IMR-90 (cell line): ENCODE measurements at regions not wholly inside any gene's neighbourhood (a gene's known extent, or its start where the extent isn't known, plus 50 kb on each side); places are given as distances from the start of the nearest gene placed in this dataset.

Experiments
- ATAC-seq: fragments of 200-7000 bp; cut with Tn5 transposase; 2 replicates; pipeline ENCODE4 v1.9.1; 2020; ENCODE audit warnings: low read depth, mild to moderate bottlenecking, moderate library complexity
- BruUV-seq: library from RNA; stranded (reverse); fragments of 400-500 nt; replicated peaks from 2 replicates; lab custom pipeline; 2021; lab: Mats Ljungman, UMichigan
- CTCF ChIA-PET: fragments of 300-600 bp; formaldehyde crosslinking; extraction: SDS; loops from one replicate; lab custom pipeline; 2021; ENCODE audit warnings: antibody characterized with exemption; lab: Yijun Ruan, JAX
- POLR2A ChIA-PET: fragments of 300-600 bp; sonication (Branson Sonifier 250); formaldehyde crosslinking; loops from one replicate; lab custom pipeline; 2022; ENCODE audit warnings: antibody characterized with exemption; ENCODE audit not compliant: unreplicated experiment; lab: Charles Lee
- DNase-seq: peaks from one replicate; pipeline ENCODE4 v3.0.0; 2013
- H2AFZ ChIP-seq: replicated peaks from 2 replicates; pipeline ENCODE3; 2013; ENCODE audit warnings: low read length, mild to moderate bottlenecking; ENCODE audit not compliant: poor library complexity
- H2AK5ac ChIP-seq: 2 replicates; pipeline ENCODE4 v1.6.1; 2013; ENCODE audit warnings: low read depth, low read length, inconsistent platforms
- H2AK9ac ChIP-seq: replicated peaks from 2 replicates; pipeline ENCODE3; 2013; ENCODE audit warnings: mild to moderate bottlenecking, low read depth, low read length, moderate library complexity; ENCODE audit not compliant: poor library complexity
- H2BK120ac ChIP-seq: 2 replicates; pipeline ENCODE4 v1.6.1; 2013; ENCODE audit warnings: low read depth, low read length, inconsistent platforms
- H2BK15ac ChIP-seq: 3 replicates; pipeline ENCODE4 v1.6.1; 2013; ENCODE audit warnings: low read depth, low read length, inconsistent platforms
- H2BK20ac ChIP-seq: 2 replicates; pipeline ENCODE4 v1.6.1; 2013; ENCODE audit warnings: low read depth, mild to moderate bottlenecking, inconsistent platforms, low read length, moderate library complexity
- H2BK5ac ChIP-seq: 2 replicates; pipeline ENCODE4 v1.6.1; 2013; ENCODE audit warnings: mild to moderate bottlenecking, low read depth, low read length, inconsistent platforms; ENCODE audit not compliant: poor library complexity, severe bottlenecking
- H3K14ac ChIP-seq: replicated peaks from 2 replicates; pipeline ENCODE4 v1.6.1; 2013; ENCODE audit warnings: low read depth, low read length, inconsistent platforms
- H3K18ac ChIP-seq: 2 replicates; pipeline ENCODE4 v1.6.1; 2013; ENCODE audit warnings: low read depth, low read length, control low read depth
- H3K23ac ChIP-seq: 2 replicates; pipeline ENCODE4 v1.6.1; 2013; ENCODE audit warnings: low read depth, low read length, inconsistent platforms
- H3K27ac ChIP-seq: 2 replicates; pipeline ENCODE4 v1.5.1; 2013; ENCODE audit warnings: mild to moderate bottlenecking, control low read depth, low read length; ENCODE audit not compliant: insufficient read depth
- H3K27me3 ChIP-seq: 2 replicates; pipeline ENCODE4 v1.6.1; 2013; ENCODE audit warnings: low read length; ENCODE audit not compliant: control insufficient read depth, insufficient read depth
- H3K36me3 ChIP-seq: 2 replicates; pipeline ENCODE4 v1.6.1; 2013; ENCODE audit warnings: low read length, mixed read lengths; ENCODE audit not compliant: control insufficient read depth, insufficient read depth
- H3K4ac ChIP-seq: 2 replicates; pipeline ENCODE4 v1.6.1; 2013; ENCODE audit warnings: low read depth, low read length, inconsistent platforms
- H3K4me1 ChIP-seq: 2 replicates; pipeline ENCODE4 v1.6.1; 2013; ENCODE audit warnings: low read length, mixed read lengths; ENCODE audit not compliant: control insufficient read depth, insufficient read depth
- H3K4me2 ChIP-seq: 2 replicates; pipeline ENCODE4 v1.6.1; 2013; ENCODE audit warnings: low read depth, mild to moderate bottlenecking, control low read depth, low read length, moderate library complexity
- H3K4me3 ChIP-seq: 2 replicates; pipeline ENCODE4 v1.5.1; 2013; ENCODE audit warnings: low read depth, mild to moderate bottlenecking, control low read depth, low read length, moderate library complexity; ENCODE audit not compliant: insufficient read depth
- H3K56ac ChIP-seq: 2 replicates; pipeline ENCODE4 v1.6.1; 2013; ENCODE audit warnings: low read length, inconsistent platforms; ENCODE audit not compliant: insufficient read depth; ENCODE audit errors: extremely low read depth
- H3K79me1 ChIP-seq, 2 experiments: 2 replicates each; pipeline ENCODE4 v1.6.1; 2013; ENCODE audit warnings: low read length in 2 of 2, inconsistent platforms in 1 of 2, low read depth in 1 of 2
- H3K9ac ChIP-seq: 2 replicates; pipeline ENCODE4 v1.6.1; 2013; ENCODE audit warnings: low read depth, low read length, control low read depth
- H3K9me1 ChIP-seq: 2 replicates; pipeline ENCODE4 v1.6.1; 2013; ENCODE audit warnings: low read length, inconsistent platforms; ENCODE audit not compliant: insufficient read depth
- H3K9me3 ChIP-seq: 2 replicates; pipeline ENCODE4 v1.6.1; 2013; ENCODE audit warnings: low read length; ENCODE audit not compliant: control insufficient read depth, insufficient read depth
- H4K20me1 ChIP-seq: 2 replicates; pipeline ENCODE4 v1.6.1; 2013; ENCODE audit warnings: low read length, inconsistent platforms; ENCODE audit not compliant: insufficient read depth
- H4K5ac ChIP-seq: 2 replicates; pipeline ENCODE4 v1.6.1; 2013; ENCODE audit warnings: mild to moderate bottlenecking, low read depth, low read length, control low read depth
- H4K8ac ChIP-seq, 2 experiments: 2 replicates each; pipeline ENCODE4 v1.6.1; 2013; ENCODE audit warnings: low read depth in 2 of 2, low read length in 2 of 2, control low read depth in 1 of 2, inconsistent platforms in 1 of 2
- H4K91ac ChIP-seq: 2 replicates; pipeline ENCODE4 v1.6.1; 2013; ENCODE audit warnings: low read depth, low read length, inconsistent platforms; ENCODE audit not compliant: insufficient read depth
- CEBPB ChIP-seq: IDR thresholded peaks from 2 replicates; pipeline ENCODE4 v1.6.1; 2012; ENCODE audit warnings: low read depth, low read length, improper control_type of control experiment
- ELK1 ChIP-seq: fragments of 150-350 bp; IDR thresholded peaks from 2 replicates; pipeline ENCODE4 v1.6.1; 2016; ENCODE audit warnings: low read depth, mild to moderate bottlenecking, low read length, moderate library complexity, borderline replicate concordance
- FOS ChIP-seq: fragments of 150-350 bp; IDR thresholded peaks from 2 replicates; pipeline ENCODE4 v1.6.1; 2016; ENCODE audit warnings: low read depth, low read length
- MAZ ChIP-seq: IDR thresholded peaks from 2 replicates; pipeline ENCODE4 v1.6.1; 2012; ENCODE audit warnings: low read depth, mild to moderate bottlenecking, low read length, improper control_type of control experiment, moderate library complexity, borderline replicate concordance
- MXI1 ChIP-seq: IDR thresholded peaks from 2 replicates; pipeline ENCODE4 v1.6.1; 2012; ENCODE audit warnings: low read depth, mild to moderate bottlenecking, low read length, moderate library complexity, borderline replicate concordance
- NFE2L2 ChIP-seq: fragments of 150-350 bp; IDR thresholded peaks from 2 replicates; pipeline ENCODE4 v1.6.1; 2016; ENCODE audit warnings: low read depth, mild to moderate bottlenecking, low read length
- POLR2A ChIP-seq: IDR thresholded peaks from 2 replicates; pipeline ENCODE4 v1.6.1; 2012; ENCODE audit warnings: mild to moderate bottlenecking, low read depth, low read length
- RAD21 ChIP-seq: IDR thresholded peaks from 2 replicates; pipeline ENCODE4 v1.6.1; 2012; ENCODE audit warnings: low read length, improper control_type of control experiment
- RCOR1 ChIP-seq: IDR thresholded peaks from 2 replicates; pipeline ENCODE4 v1.6.1; 2012; ENCODE audit warnings: mild to moderate bottlenecking, low read length, improper control_type of control experiment; ENCODE audit not compliant: insufficient replicate concordance
- RFX5 ChIP-seq: IDR thresholded peaks from 2 replicates; pipeline ENCODE4 v1.8.0; 2012; ENCODE audit warnings: low read depth, mild to moderate bottlenecking, low read length, moderate library complexity
- USF2 ChIP-seq: fragments of 150-350 bp; IDR thresholded peaks from 2 replicates; pipeline ENCODE4 v1.6.1; 2017; ENCODE audit warnings: mild to moderate bottlenecking, antibody characterized with exemption, low read length, low read depth
- WGBS, 2 experiments: methylation state at CpG; one replicate each; pipeline versions ENCODE4 v1.1.5 to v1.1.7; 2013; ENCODE audit warnings: missing lambda C conversion rate in 2 of 2; ENCODE audit not compliant: insufficient read length in 1 of 2; ENCODE audit errors: extremely low coverage in 2 of 2; 5-methylcytosine and 5-hydroxymethylcytosine counted together
- dilution Hi-C: fragments of 300-500 bp; cut with HindIII; formaldehyde crosslinking; loops from one replicate; pipeline ENCODE4 v1.14.3; 2018; ENCODE audit warnings: low sequenced_read_pairs; ENCODE audit not compliant: unreplicated experiment
- in situ Hi-C: fragments of 300-500 bp; cut with MboI; formaldehyde crosslinking; loops from 3 replicates; pipeline ENCODE4 v1.14.3; 2019; ENCODE audit warnings: low sequenced_read_pairs, inconsistent platforms, mixed read lengths
- intact Hi-C: fragments of 100-400 bp; cut with micrococcal nuclease; formaldehyde crosslinking; loops from 2 replicates; pipeline ENCODE4 v1.10.0; 2022

GRCh38 chr5:124932791-124933600, 186.6 kb upstream of the ZNF608 start:
- dilution Hi-C loops = no loop called here
- Histone ChIP-seq H3K27me3 (no peaks in the 10 kb centered on the region), H2BK5ac (no peak overlapping the region), H3K9me1 (peaks cover 4% of the 10 kb centered on the region), H2BK120ac (peak overlapping the region; percentile 34; the same call in 1 of the 2 replicates), H3K23ac (no peak overlapping the region), H4K20me1 (no peaks in the 10 kb centered on the region), H2BK15ac (peak overlapping the region; percentile 48), H3K27ac (no peak overlapping the region), H3K4ac (no peak overlapping the region), H2BK20ac (peak overlapping the region; percentile 55), H2AK5ac (peak overlapping the region; percentile 57; the same call in 1 of the 2 replicates), H3K36me3 (no peaks in the 10 kb centered on the region), H2AFZ (no peak overlapping the region), H3K14ac (no peak overlapping the region; the same call in 1 of the 2 replicates), H3K4me2 (no peak overlapping the region), H2AK9ac (no peak overlapping the region), H3K9ac (no peak overlapping the region), H3K56ac (no peak overlapping the region), H4K5ac (no peak overlapping the region), H3K4me3 (no peak overlapping the region), H3K18ac (no peak overlapping the region), H3K9me3 (no peaks in the 10 kb centered on the region), H3K4me1 (peaks cover 4% of the 10 kb centered on the region; the same call in 1 of the 2 replicates), H3K79me1 (no peaks in the 10 kb centered on the region), H4K91ac (no peak overlapping the region), H4K8ac (peak overlapping the region in 1 of 2 experiments; percentile 40; a peak in 1 of 4 replicates)
- DNase-seq (peak; percentile 47), ATAC-seq (no peak)
- intact Hi-C loops = no loop called here
- TF ChIP-seq RCOR1 (no peak), NFE2L2 (no peak), USF2 (no peak), FOS (no peak), ELK1 (no peak), CEBPB (no peak), MXI1 (no peak), RFX5 (no peak), MAZ (no peak), RAD21 (no peak), POLR2A (no peak)
- in situ Hi-C loops = no loop called here
- 42% methylated on average over 2 of the region's 4 CpGs; no CpG with 5 or more reads in 1 of the 2 experiments for WGBS, 2 experiments
- no TSS peak for BruUV-seq
- CTCF ChIA-PET = interaction anchor here (0.7 to 1.0 kb wide), 2 partner anchors 31 to 806 kb away, joined by 3 read pairs; no protein-coding TSS in a partner anchor
- POLR2A ChIA-PET = no interaction called here
